GM20431 (cell line): ENCODE measurements at regions not wholly inside any gene's neighbourhood (a gene's known extent, or its start where the extent isn't known, plus 50 kb on each side); places are given as distances from the start of the nearest gene placed in this dataset.

ENCODE experiments used
- in situ Hi-C: fragments of 300-500 bp; cut with MseI, MboI; formaldehyde crosslinking; loops from one replicate; pipeline ENCODE4 v1.15.0; 2020; ENCODE audit warnings: low sequenced_read_pairs; ENCODE audit not compliant: unreplicated experiment

- in situ Hi-C loops: no loop called here
Observed at GRCh38 chr1:193326296-193326695, 139.9 kb upstream of the B3GALT2 start.

GRCh38 chr1:193325771-193326170 is 139.4 kb upstream of the B3GALT2 start:
- in situ Hi-C loops: no loop called here

- in situ Hi-C loops: no loop called here
Observed at GRCh38 chr1:193325042-193325441, 138.6 kb upstream of the B3GALT2 start.

DNA sequence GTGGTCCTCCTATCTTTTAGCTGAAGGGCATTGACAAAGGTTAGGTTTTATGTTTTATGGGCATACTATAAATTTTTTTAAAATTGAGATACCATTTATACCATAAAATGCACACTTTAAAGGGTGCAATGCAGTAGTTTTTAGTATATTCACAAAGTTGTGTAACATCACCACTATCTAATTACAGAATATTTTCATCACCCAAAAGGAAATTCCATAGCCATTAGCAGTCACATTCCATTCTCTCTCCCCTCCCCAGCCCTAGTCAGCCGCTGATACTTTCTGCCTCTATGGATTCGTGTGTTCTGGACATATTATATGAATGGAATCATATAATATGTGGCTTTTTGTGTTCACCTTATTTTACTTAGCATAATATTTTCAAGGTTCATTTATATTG is 135.8 kb upstream of the B3GALT2 start:
- in situ Hi-C loops: no loop called here

DNA sequence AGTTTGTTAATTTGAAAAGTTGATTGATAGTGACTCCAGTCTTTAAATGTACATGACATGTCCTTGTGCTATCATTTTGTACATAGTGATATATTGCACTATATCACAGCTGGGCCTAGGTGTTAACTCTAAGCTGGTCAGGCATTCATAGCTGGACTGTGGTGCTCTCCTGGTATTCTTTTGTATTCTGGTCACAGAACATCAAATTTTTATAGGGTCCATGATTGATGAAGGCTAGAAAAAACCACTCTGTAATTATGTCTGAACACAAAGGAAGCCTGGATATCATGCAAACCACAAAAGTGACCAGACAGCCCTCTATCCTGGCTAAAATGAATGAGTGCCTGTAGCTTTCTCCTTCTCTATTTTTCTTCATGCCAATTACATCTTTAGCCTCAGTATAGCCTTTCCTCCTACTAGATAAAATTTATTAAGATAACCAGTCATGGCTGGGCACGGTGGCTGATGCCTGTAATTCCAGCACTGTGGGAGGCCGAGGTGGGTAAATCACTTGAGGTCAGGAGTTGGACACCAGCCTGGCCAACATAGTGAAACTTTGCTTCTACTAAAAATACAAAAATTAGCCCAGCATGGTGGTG is 134.9 kb upstream of the B3GALT2 start:
- in situ Hi-C loops: no loop called here

DNA sequence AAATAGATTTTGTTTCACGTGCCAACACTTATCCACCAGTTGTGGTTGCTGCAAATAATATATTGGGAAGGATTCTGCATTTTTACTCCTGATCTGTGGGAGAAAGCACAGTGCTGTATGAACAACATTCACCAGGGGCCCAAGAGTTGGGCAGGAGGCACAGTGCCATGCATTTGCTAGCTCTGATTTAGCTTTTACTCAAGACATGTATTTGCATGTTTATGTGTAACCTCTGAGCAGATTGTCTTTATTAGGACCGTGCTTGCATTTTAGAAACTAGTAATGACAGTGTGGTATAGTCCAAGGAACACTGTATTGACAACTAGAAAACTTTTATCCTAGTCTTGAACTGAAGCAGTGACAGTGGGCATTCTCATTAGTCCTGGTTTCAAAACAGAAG is 133.9 kb upstream of the B3GALT2 start:
- in situ Hi-C loops: no loop called here

DNA sequence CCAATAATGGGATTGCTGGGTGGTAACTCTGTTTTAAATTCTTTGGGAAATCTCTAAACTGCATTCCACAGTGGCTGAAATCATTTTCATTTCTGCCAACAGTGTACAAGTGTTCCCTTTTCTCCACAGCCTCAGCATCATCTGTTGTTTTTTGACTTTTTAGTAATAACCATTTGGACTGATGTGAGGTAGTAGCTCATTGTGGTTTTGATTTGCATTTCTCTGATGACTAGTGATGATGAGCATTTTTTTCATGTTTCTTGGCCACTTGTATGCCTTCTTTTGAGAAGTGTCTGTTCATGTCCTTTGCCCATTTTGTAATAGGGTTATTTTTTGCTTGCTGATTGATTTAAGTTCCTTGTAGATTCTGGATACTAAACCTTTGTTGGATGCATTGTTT is 131.9 kb upstream of the B3GALT2 start:
- in situ Hi-C loops: no loop called here

DNA sequence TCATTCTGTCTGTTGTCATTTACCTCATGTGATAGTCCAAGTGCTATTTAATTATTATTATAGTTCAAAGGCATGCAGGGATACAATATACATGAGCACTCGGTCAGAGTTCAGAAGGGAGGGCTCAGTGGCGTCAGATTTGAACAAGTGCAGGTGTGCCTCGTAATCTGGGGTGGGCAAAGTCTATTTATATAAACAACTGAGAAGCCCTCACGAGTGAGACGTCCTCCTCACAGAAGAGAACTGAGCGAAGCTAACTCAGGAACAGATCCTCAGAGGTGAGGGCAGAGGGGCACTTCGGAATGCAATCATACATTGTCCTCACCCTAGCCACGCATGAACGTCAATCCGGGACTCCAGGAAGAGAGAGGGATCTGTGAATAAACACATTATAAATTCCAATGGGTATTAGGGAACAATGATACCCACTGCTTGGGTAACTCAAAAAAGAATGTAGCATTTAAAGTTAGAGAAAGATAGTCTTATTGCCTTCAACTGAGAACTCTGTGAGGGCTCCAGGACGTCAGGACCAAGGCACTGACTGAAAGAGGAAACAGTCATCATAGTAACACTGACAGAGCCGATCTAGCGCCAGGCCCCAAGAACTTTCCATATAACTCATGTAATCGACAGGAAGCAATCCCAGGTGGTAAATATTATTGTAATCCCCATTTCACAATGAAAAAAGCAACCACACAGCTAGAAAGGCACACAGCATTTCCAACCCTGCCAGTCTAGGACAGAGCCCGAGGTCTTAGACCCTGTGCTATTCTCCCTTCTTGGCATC is 127.1 kb upstream of the B3GALT2 start:
- in situ Hi-C loops: no loop called here

DNA sequence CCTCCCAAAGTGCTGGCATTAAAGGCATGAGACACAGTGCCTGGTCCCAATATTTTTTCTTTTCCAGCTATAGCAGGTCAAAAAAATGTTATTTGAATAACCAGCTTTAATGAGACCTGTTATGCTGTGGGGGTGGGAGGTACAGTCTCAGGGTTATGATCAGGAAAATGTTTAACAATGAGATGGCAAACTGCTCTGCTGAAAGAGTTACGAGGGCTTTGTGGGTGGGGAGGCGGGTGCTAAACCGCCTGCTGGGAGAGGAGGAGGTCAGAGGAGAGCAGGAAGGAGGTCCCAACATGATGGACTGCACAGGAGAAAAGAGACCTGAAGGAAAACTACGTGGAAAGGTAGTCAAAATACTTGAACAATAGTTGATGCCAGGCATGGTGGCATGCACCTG is 126.0 kb upstream of the B3GALT2 start:
- in situ Hi-C loops: no loop called here

DNA sequence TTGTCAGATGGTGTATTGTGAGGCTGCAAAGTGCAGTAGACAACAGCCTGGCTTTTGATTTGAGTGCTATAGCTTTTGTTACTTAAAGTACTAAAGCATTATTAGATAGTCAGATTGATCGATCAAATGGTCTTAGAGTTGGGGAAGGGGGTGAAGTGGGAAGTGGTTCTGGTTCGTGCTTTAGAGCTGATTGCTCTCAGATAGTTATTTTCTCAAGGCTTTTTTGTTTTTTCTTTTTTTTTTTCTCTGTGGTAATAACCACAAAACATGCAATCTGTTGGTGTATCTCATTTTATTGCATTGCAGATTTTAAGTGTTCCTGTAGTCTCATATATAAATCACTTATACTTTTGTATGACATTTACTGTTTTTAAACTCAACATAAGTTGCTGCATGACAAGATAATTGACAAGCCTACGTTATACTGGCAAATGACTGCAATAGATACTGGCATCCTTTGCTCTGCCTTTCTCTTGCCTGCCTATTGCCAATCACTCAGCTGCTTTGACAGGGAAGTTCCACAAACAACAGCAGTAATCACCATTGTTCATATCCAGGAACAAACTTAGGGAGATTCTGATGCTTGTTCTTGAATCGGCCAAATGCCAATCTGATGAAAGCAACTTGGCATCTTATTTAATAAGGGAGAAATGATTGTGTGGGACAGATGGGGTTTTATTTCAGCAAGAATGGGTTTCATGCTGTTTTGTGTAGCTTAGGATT is 125.0 kb upstream of the B3GALT2 start:
- in situ Hi-C loops: no loop called here

- in situ Hi-C loops: no loop called here
Observed at GRCh38 chr1:193310564-193310963, 124.2 kb upstream of the B3GALT2 start.

- in situ Hi-C loops: no loop called here
Observed at GRCh38 chr1:193309936-193310475, 123.6 kb upstream of the B3GALT2 start.

GRCh38 chr1:193308438-193308837 is 122.0 kb upstream of the B3GALT2 start:
- in situ Hi-C loops: no loop called here

GRCh38 chr1:193306430-193306829 is 120.0 kb upstream of the B3GALT2 start:
- in situ Hi-C loops: no loop called here
